HK-2 (cell line): ENCODE measurements at regions not wholly inside any gene's neighbourhood (a gene's known extent, or its start where the extent isn't known, plus 50 kb on each side); places are given as distances from the start of the nearest gene placed in this dataset.
A peak's percentile ranks its signal among the peaks of the same experiment; 100 is the strongest.

Source experiments
- DNase-seq: peaks from one replicate; pipeline ENCODE4 v3.0.0-alpha.2; 2018; ENCODE audit not compliant: unreplicated experiment

DNA sequence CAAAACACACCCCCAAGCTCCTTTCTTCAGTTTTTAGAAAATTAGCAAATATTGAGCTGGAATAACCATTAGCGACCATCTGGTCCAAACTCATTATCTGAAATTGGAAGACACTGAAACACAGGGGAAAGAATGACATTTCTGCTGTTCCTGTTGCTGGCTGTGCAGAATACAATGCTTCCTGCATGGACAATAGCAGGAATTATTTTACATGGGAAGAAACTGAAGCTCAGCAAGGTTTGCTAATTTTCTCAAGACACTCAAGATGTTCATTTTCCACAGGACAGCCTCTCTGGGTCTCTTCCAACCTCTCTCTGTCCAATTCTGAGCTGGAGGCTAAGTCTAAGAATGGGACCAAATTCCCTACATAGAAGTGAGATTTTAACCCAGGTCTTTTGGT, 81.9 kb upstream of the TNS3 start:
- no peak for DNase-seq

DNA sequence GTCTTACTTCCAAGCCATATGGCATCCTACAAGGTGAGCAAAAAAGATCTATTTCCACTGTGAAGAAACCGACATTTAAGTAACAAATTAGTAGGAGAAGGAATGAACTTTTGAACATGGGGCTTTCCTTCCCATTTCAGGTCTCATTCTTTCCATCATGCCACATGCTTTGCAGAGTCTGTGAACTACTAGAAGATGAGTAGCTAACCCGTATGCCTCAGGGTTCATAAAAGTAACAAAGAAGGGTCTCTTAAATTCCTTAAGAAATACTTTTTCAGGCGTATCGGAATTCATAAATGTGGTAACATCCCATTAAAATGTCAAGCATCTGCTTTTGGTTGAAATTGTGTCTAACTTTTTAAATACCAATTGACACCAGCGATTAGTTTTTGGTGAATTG, 81.3 kb upstream of the TNS3 start:
- DNase-seq, result no peak

DNA sequence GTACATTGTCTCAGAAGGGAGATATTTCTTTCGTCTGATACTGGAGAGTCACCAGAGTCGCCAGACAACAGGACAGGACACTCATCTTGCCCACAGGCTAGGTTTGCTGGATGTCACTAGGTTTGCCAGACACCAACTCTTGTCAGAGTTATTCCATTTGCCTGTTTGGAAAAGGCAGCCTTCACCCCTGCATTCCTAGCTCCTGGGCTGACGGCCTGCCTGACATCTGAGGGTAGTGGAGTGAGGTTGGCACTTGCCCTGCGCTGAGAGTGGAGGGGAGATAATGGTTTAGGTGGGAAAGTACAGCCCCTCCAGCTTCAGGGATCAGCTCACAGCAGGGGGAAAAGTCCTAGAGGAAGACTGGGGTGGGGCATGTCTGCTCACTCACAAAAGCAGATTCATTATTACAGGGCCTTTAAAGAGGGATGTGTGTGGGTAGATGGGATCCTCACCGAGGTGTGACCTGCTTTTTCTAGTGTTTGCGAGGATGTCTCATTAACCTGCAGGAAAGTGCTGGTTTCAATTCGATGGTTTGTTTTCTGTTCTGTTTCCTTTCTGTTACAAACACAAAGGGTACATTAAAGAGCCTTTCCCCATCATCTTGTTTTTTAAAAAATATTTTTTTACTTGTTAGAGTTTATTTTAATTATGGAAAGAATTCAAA, 79.3 kb upstream of the TNS3 start:
- no peak for DNase-seq

DNA sequence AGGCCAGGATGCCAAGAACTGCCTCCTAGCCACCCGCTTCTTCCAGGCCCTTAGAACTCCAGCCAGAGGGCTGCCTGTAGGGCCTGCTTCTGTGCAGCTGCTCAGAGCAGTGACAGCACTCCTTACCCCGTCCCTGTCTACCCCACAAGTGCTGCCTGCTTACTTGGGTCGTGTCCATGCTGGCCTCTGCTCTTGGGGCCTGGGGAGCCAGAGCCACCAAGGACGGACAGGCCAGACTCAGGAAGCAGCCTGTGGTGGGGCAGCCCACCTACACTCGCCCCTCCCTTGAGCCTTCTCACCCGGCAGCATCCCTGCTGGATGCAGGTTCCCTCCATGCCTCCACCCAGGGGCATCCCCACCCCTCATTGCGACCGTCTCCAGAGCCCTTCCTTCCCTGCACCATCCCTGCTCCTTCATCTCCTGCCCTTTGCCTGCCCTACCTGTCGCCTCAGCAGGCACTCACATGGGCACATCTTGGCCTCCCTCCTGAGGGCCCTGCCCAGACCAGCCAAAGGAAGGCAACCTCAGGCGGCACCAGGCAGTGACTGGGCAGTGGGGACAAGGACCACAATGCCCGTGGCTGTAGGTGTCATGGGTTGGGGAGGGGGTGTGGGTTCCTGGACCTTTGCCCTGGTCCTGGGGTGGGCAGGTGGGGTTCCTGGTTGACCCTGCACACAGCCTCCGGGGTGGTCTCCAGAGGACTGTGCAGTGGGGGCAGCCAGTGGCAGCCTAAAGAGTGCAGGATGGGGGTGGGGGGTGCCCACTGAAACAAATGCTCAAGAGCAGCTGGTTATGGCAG, 78.0 kb upstream of the TNS3 start:
- DNase-seq, result no peak

DNA sequence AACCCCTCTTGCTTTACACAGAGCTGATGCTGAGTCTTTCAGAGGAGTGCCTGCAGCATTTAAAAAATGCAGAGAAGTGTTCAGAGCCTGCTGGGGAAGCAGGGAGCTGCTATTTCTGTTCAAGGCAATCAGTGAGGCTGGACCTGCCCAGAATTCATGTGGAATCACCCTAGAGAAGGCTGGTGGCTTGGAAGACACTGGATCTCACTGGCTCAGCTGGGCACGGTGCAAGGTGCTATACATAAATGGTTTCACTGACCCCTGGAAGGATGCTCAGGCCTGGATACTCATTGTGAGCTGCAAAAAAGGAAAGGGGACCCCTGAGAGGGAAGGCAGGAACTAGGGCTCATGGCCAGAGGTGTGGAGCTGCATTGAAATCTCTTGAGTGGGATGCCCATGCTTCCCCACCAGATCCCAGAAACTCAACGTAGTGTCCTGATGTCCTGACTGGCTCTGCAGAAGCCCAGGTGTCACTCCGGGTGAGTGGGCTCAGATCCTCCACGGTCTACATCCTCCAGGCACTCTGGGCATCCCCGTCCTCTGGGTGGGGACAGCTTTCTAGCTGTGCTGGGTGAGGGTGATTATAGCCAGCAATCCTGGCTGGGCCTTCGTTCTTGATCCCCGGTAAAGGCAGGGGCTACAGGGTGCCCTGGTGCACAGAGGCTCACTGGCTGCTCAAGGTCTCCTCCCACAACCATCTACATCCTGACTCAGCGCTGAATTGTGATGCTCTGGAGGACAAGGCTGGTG, 77.2 kb upstream of the TNS3 start:
- DNase-seq, result no peak

DNA sequence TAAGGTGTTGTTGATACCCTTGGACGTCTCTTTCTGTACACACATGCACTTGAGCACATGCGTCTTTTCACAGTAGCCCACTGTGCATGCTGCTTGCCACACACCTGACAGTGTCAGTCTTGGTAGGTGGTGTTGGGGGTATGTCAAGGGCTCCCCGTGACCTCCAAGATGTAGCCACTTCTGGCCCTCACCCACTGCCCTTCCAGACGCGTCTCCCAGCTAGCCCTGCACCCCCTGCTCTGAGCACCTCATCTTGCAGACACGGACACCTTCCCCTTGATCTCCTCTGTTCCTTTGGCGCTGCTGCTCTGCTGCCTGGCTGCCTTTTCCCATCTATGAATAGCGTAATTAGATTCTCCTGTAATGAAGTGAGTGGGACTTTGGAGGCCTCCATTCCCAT, 75.2 kb upstream of the TNS3 start:
- DNase-seq, result no peak

DNA sequence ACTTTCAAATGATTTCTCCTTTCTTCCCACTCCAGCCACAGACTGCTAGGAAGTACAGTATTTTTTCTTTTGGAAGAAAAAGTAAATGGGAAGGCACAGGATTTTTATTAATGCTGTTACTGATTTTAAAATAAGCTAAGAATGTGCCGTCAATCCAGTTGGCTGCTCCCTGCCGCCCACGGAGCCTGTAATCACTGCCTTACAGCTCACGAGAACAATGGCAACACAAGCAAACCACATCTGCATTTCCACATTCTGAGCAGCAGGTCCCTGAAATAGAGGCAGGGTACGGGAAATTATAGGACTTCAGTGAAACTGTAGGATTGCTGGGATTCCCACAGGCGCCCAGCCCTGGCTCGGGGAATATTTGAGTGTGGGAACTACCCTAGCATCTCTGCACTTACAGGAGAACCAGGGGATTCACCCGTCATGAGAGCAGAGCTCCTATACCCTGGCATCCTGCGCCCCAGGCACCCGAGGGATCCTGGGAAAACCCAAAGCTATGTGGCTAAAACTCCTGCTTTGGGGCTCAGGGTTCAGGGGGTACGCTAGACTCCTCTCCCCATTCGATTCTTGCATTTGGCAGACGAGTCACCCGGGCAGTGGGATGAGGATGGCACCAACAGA, 72.9 kb upstream of the TNS3 start:
- no peak for DNase-seq

DNA sequence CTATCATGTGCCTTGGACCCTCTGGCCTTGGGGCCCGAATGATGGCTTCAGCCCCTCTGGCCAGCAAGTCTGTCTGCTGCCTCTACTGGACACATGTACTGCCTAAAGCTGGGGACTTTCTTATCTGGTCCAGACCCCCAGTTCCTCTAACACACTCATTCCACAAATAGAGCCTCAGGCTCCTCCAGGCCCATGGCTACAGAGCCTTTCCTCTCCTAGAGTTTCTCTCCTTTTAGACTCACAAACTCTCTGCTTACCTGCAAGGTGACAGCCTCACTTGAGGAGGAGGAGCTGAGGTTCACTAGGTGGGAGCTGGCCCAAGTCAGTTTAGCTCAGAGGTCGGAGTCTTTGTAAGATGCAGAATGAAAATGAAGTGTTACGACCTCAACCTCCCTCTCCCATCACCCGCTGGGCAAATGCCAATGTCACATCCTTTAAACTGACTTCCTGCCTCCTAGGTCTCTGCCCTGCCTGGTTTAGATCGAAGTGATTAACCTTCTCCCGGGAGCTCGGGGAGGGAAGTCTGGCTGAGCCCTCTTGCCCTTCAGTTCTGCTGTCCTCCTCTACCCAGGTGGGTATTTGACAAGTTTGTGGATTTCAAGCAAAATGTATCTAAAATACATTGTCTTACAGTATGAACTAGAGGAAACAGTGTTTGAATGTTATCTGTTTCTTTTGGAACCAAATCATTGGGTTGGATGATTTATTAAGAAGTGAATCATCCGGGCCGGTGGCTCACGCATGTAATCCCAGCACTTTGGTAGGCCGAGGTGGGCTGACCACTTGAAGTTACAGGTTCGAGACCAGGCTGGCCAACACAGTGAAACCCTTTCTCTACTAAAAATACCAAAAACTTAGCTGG, 71.9 kb upstream of the TNS3 start:
- peak; percentile 59 for DNase-seq

DNA sequence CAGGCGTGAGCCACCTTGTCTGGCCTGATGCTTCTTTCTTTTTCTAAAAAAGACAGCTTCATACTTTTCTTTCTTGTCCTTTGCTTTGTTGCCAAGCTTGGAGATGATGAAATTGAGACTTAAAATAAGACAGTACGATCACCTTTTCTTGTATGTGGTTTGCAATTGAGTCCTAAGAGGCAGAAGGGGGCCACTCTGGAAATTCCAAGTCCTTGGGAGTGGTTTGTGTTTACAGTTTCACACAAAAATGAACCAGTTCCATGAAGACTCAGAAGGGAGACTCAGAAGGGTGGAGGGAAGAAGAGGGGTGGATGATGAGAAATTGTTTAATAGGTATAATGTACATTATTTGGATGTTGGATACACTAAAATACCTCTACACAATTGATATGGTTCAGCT, 70.7 kb upstream of the TNS3 start:
- DNase-seq, result no peak

DNA sequence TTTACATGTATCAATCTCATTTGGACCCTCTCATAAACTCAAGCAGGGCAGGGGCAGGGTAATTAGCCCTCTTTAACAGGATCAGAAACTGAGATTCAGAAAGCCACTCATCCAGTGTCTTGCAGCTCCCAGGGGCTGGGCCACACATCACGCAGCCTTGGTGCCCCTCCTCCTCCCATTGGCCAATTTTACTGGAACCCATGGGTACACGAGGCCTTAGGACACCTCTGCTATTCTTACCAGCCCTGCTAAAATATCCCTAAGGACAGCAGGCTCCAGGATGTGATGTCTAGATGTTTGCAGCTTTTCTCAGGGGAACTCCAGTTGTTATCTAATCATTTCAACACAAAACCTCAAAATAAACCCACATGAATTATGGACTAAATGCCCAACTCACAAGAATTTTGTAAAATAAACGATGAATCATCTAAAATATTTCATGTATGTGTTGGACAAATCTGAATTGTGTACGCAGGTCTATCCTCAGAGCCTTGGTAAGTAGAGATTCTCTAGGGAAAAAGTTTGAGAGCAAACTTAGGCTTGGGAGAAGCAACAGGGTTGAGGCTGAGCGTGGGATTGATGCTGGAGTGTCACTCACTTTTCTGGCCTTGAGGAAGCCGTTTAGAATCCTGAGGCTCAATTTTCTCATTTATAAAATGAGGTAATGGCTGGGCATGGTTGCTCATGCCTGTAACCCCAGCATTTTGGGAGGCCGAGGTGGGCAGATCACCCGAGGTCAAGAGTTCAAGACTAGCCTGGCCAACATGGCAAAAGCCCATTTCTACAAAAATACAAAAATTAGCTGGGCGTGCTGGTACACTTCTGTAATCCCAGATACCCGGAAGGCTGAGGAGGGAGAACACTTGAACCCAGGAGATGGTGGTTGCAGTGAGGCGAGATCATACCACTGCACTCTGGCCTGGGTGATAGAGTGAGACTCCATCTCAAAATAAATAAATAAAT, 69.7 kb upstream of the TNS3 start:
- DNase-seq, result peak; percentile 48

DNA sequence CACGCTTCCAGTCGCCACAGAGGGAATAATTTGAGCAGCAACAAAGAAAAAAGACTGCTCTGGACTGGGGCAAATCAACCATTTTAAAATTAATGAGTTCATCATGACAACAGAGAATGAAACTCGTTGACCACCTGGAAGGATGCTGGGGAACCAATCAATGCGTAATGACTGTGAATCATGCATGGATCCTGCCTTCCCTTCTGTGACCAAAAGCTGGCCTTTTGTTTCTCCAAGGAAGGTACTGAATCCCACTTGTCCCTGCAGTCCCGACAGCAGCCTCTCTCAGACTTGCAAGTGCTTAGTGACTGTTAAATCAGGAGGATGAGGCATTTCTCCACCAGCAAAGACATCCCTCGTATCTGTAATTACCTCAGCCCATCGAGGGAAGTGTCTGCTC, 68.0 kb upstream of the TNS3 start:
- no peak for DNase-seq

DNA sequence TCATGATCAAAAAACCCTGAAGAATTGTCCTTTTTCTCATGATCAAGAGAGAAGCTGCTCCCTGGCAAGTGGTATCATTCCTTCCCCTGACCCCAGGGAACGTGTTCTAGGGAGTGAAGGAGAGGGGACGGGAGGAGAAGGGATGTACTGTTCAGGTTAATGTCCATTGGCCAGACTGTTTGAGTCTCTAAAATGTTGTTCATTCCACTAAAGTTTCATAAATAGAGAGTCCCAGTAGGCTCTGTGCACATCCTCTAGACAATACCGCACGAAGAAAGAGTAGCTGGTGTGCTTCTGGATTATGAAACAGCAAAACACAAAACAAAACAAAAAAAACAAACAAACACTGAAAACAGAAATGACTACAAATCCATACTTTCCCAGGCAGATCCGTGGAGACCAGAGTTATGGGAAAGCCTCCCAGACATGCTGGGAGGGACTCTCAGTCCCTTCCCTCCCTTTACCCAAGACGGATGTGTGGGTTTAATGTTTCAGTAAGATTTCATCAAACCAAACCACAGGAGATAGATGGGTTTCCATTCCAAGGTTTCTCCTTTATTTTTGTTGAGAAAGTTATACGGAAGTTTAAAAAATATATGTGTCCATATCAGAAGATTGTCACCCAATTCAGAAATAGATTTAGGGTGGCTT, 66.5 kb upstream of the TNS3 start:
- DNase-seq, result no peak

DNA sequence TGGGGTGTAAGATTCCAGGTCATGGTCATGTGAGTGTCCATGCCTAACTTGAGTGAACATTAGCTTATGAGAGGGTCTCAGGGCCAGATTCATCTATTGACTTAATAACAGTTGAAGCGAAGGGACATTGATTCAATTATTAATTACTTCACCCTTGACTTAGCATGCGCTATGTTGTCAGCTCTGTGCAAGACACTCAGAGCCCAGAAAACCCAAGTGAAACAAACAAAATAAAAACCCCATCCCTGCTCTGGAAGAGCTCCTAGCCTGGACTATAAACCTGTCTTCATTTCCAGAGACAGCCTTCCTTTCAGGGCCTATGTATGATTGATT, 66.0 kb upstream of the TNS3 start:
- DNase-seq, result no peak

DNA sequence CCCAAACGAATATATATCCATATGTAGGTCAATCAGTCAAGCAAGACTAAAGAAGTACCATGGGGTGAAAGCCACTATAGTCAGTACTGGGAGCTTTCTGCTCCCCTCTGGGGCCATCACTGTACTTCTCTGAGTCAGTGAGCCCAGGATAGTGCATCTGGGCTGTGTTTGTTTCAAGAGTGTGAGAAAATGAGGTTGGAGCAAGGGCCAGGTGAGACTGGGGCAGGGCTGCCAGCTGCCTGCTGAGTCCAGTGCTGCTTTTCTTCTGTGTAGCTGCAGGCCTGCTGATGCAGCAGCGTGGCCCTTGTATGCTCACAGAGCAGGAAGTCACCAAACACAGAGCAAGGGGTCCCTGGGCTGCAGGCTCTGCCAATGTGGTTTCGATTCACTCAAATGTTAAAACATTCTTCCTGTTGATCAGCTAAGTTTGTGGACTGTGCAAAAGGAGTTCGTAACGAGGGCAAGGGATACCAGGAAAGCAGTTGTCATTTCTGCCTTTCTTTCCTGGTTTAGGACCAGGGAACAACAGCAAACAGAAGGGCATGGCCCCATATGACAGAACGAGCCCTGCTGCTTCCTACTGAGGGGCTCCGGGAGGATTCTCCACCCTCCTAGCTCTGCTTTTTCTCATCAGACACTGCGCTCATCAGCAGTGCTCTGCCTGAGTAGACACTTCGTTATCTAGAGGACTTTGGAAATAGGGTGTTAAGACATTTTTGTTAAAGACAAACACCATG, 65.4 kb upstream of the TNS3 start:
- DNase-seq, result no peak

DNA sequence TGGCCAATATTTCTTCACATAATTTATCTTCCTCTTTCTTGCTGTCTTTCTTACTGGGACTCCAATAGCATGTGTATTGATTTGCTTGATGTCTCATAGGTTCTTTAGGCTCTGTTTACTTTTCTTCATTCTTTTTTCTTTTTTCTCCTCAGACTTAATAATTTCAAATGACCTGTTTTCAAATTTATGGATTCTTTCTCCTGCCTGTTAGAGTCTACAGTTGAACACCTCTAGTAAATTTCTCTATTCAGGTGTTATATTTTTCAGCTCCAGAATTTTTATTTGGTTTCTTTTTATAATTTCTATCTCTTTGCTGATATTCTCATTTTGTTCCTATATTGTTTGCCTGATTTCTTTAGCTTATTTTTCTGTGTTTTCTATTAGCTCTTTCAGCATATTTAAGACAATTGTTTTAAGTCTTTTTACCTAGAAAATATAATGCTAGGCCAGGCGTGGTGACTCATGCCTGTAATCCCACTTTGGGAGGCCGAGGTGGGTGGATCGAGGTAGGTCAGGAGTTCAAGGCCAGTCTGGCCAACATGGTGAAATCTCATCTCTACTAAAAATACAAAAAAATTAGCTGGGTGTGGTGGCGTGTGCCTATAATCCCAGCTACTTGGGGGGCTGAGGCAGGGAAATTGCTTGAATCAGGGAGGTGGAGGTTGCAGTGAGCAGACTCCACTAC, 61.9 kb upstream of the TNS3 start:
- DNase-seq, result no peak

DNA sequence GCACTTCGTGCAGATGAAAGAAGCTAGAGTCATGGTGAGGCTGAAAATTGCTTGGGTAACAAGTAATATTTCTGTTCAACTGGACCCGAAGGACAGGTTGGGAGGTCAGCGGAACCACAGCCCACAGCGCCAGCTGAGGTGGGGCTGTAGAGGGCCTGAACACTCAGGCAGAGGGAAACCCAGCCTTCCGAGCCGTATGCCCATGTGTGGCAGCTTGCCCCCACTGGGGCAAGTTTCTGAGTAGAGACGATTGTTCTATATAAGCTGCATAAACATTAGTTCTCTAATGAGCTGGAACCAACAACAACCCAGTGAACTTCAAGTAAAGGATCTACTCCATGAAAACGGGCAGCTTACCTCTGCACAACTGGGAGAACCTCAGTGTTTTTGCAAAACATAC, 58.4 kb upstream of the TNS3 start:
- no peak for DNase-seq

DNA sequence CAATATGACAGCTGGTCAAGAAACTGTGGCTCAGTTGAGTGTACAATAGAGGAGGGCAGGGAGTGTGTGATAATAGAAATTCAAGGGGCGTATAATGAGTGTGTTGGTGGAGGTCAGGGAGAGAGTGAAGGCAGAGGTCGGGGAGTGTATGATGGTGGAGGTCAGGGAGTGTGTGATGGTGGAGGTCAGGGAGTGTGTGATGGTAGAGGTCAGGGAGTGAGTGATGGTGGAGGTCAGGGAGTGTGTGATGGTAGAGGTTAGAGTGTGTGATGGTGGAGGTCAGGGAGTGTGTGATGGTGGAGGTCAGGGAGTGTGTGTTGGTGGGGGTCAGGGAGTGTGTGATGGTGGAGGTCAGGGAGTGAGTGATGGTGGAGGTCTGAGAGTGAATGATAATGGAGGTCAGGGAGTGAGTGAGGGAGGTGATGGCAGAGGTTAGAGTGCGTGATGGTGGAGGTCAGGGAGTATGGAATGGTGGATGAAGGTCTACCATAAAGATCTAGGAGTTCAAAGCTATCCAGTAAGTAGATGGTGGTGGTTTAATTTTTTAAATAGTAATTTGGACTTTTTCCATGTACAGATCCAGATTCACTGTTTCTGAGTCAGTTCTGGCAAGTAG, 57.7 kb upstream of the TNS3 start:
- DNase-seq, result no peak

DNA sequence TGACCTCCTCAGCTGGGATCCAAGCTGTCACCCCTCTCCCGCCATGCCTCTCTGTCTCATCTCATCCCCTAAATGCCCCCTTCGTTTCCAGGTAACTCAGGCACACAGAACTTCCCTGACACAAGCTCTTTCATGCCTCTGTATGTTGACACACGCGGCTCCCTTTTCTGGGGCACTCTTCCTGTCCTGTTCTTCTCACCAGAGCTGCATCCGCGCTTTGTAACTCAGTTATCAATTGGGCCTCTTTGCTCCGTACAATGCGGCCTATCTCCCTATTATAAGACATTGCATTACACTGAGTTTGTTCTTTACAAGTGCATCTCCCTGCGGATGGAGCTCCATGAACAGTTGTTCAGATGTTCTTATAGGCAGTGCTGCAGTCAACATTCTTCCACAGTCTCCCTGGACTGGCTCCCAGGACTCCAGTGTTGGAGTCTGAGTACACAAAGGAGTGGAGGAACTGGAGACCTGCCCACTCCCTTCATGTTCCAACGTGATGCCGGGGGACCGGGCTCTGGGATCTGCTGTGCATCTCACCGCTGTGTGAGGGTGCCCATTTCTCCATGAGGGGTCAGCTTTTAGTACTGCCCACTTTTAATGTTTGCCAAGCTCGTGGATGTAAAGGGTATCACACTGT, 56.9 kb upstream of the TNS3 start:
- DNase-seq, result no peak
